ENCODE measurements at regions not wholly inside any gene's neighbourhood (a gene's known extent, or its start where the extent isn't known, plus 50 kb on each side); places are given as distances from the start of the nearest gene placed in this dataset.

DNA sequence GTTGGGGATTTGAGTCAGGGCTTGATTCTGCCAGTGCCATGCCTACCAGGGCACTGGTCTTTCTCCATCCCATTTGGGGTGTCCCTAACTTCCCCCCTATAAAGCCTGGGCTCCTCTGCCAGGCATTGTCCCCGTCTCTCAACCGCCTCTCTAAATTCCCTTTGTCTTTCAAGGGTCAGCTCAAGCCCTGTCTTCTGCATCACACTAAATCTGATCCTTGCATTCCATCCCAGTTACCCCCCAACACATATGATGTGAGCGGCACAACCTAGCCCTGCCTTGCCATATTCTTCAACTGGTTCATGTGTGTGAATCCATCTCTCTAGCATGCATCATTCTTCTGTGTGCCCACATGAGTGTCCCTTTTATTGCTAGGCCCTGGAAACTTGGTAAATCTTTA, 480.9 kb downstream of the ZNF536 start:
- H2BK120ac ChIP-seq (ENCODE audit: low read depth, low read length, poor library complexity, severe bottlenecking), result no peak overlapping the region
- TF ChIP-seq, protein P1, sequence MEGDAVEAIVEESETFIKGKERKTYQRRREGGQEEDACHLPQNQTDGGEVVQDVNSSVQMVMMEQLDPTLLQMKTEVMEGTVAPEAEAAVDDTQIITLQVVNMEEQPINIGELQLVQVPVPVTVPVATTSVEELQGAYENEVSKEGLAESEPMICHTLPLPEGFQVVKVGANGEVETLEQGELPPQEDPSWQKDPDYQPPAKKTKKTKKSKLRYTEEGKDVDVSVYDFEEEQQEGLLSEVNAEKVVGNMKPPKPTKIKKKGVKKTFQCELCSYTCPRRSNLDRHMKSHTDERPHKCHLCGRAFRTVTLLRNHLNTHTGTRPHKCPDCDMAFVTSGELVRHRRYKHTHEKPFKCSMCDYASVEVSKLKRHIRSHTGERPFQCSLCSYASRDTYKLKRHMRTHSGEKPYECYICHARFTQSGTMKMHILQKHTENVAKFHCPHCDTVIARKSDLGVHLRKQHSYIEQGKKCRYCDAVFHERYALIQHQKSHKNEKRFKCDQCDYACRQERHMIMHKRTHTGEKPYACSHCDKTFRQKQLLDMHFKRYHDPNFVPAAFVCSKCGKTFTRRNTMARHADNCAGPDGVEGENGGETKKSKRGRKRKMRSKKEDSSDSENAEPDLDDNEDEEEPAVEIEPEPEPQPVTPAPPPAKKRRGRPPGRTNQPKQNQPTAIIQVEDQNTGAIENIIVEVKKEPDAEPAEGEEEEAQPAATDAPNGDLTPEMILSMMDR (conservative IDR thresholded peaks at IDR 0.05), result no peak
- WGBS (ENCODE audit: extremely low coverage, insufficient read length, low lambda C conversion rate), result no CpG with 5 or more reads among the region's 3 CpGs
- H3K4me2 ChIP-seq (ENCODE audit: insufficient read depth, insufficient read length, low read length), result no peak overlapping the region
- Mint-ChIP-seq H3K9me3 (no peaks in the 10 kb centered on the region; a peak in 1 of 5 replicates), H3K27ac (no peak overlapping the region), H3K36me3 (ENCODE audit: insufficient read depth in 1 of 3, low read depth in 3 of 3) (no peaks in the 10 kb centered on the region), H3K27me3 (ENCODE audit: low read depth) (no peaks in the 10 kb centered on the region; the same call in 1 of the 2 replicates), H3K4me3 (no peak overlapping the region), H3K4me1 (peaks cover 5 to 9% of the 10 kb centered on the region in 2 experiments)
- H3K56ac ChIP-seq (ENCODE audit: insufficient read length, low read depth, low read length), result no peak overlapping the region
- H3K14ac ChIP-seq (ENCODE audit: insufficient read depth, low read length), result no peak overlapping the region
- H2AK5ac ChIP-seq (ENCODE audit: insufficient read length, low read length), result no peak overlapping the region
- no peaks in the 10 kb centered on the region for H3K79me1 ChIP-seq (ENCODE audit: insufficient read depth, low read depth, low read length, poor library complexity, severe bottlenecking)
- H2BK15ac ChIP-seq (ENCODE audit: low read depth, low read length), result no peak overlapping the region
- H4K5ac ChIP-seq (ENCODE audit: insufficient read length, low read depth, low read length), result no peak overlapping the region
- no peak overlapping the region for H2BK20ac ChIP-seq (ENCODE audit: low read depth, low read length, poor library complexity, severe bottlenecking)
- no peak overlapping the region for H3K23ac ChIP-seq (ENCODE audit: insufficient read length, low read depth, low read length)
- no peaks in the 10 kb centered on the region for H3K23me2 ChIP-seq (ENCODE audit: insufficient read length, low read depth, low read length, poor library complexity, severe bottlenecking)
- H3K79me2 ChIP-seq (ENCODE audit: insufficient read depth, low read length), result no peaks in the 10 kb centered on the region
- no peak overlapping the region for H2AFZ ChIP-seq (ENCODE audit: low read length)
- no peak overlapping the region for H2BK12ac ChIP-seq (ENCODE audit: insufficient read length, low read depth, low read length)
- H3K9ac ChIP-seq (ENCODE audit: extremely low read depth, insufficient read length, low read length), result no peak overlapping the region
- no peak overlapping the region for H4K8ac ChIP-seq (replicated peaks; ENCODE audit: insufficient read length, low read depth, low read length)
- no peak overlapping the region for H3K4ac ChIP-seq (ENCODE audit: low read depth, low read length)
- no peak overlapping the region for H2BK5ac ChIP-seq (ENCODE audit: insufficient read length, low read length)
- no peak overlapping the region for H3T11ph ChIP-seq (ENCODE audit: low read length)
- H3K27ac ChIP-seq (ENCODE audit: insufficient read length, low read depth, low read length), result no peak overlapping the region
- no peaks in the 10 kb centered on the region for H3K4me1 ChIP-seq (ENCODE audit: insufficient read depth, low read length)
- no peak overlapping the region for H3K18ac ChIP-seq (ENCODE audit: insufficient read length, low read depth, low read length)
- DNase-seq, result no peak
- H3K27me3 ChIP-seq (ENCODE audit: insufficient read depth, low read length), result no peaks in the 10 kb centered on the region
- H4K91ac ChIP-seq (ENCODE audit: insufficient read length, low read depth, low read length), result no peak overlapping the region
- no peaks in the 10 kb centered on the region for H4K20me1 ChIP-seq (ENCODE audit: control insufficient read depth, insufficient read depth, insufficient read length)
- no peaks in the 10 kb centered on the region for H3K9me3 ChIP-seq (ENCODE audit: control insufficient read depth, low read depth, low read length)

Measured in H9 (cell line).